Esophagus muscularis mucosa (tissue), 3 donors: ENCODE measurements at regions not wholly inside any gene's neighbourhood (a gene's known extent, or its start where the extent isn't known, plus 50 kb on each side); places are given as distances from the start of the nearest gene placed in this dataset.

ENCODE experiments used
- POLR2AphosphoS5 ChIP-seq, 2 donors: sonication (generic); formaldehyde crosslinking; IDR thresholded peaks; one replicate each; pipeline ENCODE4 v1.6.1; 2017; ENCODE audit warnings: antibody characterized with exemption in 2 of 2
- TF ChIP-seq, protein P1 (sequence below), 3 experiments: fragments of 200-600 bp in 2 of 3; fragments of 450-650 bp in 1 of 3; sonication (generic) in 2 of 3; IDR thresholded peaks; one replicate each; pipeline ENCODE4 v1.5.1; 2017 to 2019; ENCODE audit warnings: antibody characterized with exemption in 3 of 3, mild to moderate bottlenecking in 2 of 3, moderate library complexity in 1 of 3

DNA sequence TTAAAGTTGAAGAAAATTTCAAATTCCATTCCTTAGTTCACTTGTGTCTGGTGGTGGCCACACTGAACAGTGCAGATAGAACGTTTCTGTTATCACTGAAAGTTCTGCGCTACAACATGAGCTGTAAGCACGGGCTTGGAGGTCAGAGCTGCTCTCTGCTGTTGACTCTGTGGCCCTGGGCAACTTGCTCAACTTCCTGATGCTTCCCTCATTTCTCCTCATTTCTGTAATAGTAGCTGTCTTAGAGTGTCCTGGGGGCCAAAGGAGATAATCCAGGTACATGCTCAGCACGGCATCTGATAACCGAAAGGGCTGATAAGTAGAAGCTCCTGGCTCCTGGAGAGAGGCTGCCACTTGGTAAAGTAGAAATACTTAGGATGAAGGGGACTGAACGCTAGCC, 92.3 kb upstream of the DUSP5 start:
- TF ChIP-seq, protein P1, sequence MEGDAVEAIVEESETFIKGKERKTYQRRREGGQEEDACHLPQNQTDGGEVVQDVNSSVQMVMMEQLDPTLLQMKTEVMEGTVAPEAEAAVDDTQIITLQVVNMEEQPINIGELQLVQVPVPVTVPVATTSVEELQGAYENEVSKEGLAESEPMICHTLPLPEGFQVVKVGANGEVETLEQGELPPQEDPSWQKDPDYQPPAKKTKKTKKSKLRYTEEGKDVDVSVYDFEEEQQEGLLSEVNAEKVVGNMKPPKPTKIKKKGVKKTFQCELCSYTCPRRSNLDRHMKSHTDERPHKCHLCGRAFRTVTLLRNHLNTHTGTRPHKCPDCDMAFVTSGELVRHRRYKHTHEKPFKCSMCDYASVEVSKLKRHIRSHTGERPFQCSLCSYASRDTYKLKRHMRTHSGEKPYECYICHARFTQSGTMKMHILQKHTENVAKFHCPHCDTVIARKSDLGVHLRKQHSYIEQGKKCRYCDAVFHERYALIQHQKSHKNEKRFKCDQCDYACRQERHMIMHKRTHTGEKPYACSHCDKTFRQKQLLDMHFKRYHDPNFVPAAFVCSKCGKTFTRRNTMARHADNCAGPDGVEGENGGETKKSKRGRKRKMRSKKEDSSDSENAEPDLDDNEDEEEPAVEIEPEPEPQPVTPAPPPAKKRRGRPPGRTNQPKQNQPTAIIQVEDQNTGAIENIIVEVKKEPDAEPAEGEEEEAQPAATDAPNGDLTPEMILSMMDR (IDR thresholded peaks at IDR 0.05): no peak
- no peak for TF ChIP-seq POLR2AphosphoS5 (IDR thresholded peaks at IDR 0.05)
